ENCODE measurements at regions not wholly inside any gene's neighbourhood (a gene's known extent, or its start where the extent isn't known, plus 50 kb on each side); places are given as distances from the start of the nearest gene placed in this dataset.

DNA sequence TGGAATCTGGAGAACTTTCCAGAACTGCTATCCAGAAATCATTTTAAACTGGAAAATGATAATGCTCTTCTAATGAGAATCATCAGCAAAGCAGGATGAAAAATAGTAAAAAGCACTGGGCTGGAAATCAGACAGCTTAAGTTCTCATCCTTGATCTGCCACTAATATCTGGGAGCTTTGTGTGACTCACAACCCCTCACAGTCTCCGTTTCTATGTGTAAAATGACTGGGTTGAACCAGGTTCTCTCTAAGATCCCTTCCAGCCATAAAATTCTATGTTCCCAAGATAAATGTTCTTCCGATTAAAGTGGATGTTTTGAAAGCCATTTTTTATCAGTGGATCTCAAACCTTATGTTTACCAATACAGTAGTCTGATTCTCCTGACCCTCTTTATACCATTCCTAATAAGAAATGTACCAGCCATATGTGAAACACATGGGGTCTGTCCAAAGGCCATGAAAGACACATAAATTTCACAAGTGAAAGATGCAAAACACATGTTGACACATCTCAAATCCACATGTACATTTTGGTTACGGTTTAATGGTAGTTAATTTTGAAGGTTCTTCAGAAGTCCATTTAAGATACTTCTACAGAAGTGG, 188.8 kb downstream of the EN1 start:
- DNase-seq: no peak

DNA sequence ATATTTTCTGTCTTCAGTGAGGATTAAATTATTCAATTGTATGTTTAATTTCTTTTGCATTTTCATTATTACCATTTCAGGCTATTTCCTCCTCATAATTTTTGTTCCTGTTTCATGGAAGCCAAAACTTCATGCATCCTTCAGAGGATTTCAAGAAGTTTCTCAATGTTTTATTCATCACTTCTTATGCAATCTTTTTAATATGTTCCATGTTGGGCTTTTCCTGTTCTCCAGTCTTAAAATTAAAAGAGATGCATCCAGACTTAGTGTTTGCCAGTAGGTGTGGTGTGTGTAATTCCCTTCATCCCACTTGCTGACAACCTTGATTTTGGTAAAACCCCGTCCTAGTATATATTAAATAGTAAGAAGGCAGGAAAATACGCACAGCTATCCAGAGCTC, 190.0 kb downstream of the EN1 start:
- DNase-seq: no peak

DNA sequence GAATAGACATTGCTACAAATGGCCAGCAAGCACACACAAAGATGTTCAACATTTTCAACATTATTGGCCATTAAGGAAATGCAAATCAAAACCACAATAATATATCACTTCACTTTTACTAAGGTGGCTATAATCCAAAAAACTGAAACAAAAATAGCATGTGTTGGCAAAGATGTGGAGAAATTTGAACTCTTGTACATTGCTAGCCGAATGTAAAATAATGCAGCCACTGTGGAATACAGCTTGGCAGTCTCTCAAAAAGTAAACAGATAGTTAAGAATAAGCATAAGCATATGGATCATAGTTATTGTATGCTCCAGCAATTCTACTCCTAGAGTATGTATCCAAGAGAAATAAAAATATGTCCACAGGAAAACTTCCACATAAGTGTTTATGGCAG, 192.5 kb downstream of the EN1 start:
- DNase-seq: no peak

GRCh38 chr2:118650327-118650726, 197.1 kb downstream of the EN1 start:
- no peak for DNase-seq

DNA sequence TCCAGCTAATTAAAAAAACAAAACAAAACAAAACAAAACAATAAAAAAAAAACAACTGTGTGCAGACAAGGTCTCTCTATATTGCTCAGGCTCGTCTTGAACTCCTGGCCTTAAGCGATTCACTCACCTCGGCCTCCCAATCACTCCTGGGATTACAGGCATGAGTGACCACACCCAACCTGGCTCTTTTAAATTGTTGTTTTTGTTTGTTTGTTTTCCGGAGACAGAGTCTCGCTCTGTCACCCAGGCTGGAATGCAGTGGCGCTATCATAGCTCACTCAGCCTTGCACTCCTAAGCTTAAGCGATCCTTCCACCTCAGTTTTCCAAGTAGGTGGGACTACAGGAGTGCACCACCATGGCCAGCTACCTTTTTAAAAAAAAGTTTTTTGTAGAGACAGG, 201.6 kb downstream of the EN1 start:
- no peak for DNase-seq

GRCh38 chr2:118644190-118644589, 203.3 kb downstream of the EN1 start:
- DNase-seq: no peak

GRCh38 chr2:118643294-118643693, 204.2 kb downstream of the EN1 start:
- DNase-seq: no peak

DNA sequence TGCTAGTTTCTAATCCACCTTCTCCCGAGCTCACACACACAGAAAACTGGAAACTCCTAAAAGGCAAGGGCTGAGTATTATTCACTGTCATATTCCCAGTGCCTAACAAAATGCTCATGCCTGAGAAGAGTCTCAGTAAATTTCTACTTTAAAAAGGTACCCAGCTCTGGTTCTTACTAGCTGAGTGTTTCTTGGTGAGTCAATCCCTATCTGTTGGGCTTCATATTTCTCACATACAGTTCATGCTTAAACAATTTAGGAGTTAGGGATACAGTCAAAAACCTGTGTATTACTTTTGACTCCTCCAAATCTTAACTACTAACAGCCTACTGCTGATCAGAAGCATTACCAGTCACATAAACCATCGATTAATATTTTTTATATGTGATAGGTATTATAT, 204.9 kb downstream of the EN1 start:
- no peak for DNase-seq

GRCh38 chr2:118641711-118642110, 205.7 kb downstream of the EN1 start:
- DNase-seq: no peak

GRCh38 chr2:118639371-118639770, 208.1 kb downstream of the EN1 start:
- no peak for DNase-seq

GRCh38 chr2:118638453-118638852, 209.0 kb downstream of the EN1 start:
- no peak for DNase-seq

DNA sequence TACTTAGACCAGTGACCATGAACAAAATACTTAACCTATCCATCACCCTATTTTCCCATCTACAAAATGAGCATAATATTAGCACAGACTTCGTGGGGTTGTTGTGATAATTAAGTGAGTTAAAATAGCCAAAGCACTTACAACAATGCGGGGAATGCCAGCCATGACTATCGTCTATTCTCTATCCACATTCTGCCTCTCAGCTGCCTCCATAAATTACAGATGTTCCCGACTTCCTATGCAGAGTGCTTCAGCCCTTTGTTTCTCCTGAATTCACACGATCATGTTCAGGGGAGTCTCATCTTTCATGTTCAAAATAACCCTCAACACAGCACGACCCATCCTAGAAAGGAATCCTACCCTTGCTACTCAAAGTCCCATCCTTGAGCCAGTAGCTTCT, 211.6 kb downstream of the EN1 start:
- DNase-seq: no peak

GRCh38 chr2:118634876-118635275, 212.6 kb downstream of the EN1 start:
- no peak for DNase-seq

DNA sequence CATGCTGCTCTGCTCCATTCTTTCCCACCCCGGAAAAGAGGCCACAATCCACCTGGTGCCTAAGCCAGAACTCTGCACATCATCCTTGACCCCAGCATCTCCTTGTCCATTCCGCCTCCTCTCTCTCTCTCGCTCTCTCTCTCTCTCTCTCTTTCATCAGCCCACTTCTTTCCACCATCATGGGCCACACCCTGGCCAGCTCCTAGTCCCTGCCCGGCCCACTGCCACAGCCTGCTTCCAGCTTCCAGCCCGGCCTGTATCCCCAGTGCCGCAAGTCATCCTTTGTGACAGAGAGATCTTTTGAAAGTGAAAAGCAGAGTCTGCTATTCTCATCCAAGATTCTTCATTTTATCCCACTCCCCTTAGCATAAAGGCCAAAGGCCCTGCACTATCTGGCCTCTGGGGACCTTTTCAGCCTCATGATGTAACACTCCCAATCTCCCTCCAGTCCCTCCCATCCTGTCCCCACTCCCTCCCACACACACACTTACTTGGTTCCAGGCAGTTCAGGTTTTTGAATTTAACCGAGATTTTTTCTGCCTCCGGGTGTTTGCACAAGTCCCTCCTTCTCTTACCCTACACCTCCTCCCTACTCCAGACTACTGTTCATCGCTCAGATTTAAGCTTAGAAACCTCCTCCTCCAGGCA, 214.0 kb downstream of the EN1 start:
- no peak for DNase-seq

DNA sequence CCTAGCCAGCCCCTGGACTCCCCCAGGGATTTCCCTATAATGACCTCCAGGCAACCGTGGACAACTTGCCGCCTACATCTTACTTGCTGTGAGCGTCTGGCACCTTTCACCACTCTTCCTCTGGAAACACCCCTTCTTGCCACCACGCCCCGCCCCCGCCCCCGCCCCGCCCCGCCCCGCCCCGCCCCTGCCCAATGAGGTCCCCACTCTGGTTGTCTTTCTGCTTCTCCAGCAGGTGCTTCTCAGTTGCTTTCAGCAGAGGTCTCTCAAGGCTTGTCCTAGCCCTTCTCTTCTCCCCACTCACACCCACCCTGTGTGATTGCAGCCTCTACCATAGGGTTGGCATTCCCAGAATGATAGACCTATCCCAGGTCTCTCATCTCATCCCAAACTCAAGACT, 214.5 kb downstream of the EN1 start:
- DNase-seq: no peak

DNA sequence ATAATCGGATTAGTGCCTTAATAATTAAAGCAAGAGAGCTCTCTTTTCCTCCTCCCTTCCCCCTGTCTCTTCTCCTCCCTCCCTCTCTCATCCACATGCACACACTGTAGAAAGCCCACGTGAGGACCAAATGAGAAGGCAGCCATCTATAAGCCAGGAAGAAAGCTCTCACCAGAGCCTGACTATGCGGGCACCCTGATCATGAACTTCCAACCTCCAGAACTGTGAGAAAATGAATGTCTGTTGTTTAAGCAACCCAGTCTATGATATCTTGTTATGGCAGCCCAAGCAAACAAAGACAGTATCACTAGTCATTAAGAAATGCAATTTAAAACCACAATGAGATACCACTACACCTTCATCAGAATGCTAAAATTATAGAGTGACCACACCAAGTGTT, 220.3 kb downstream of the EN1 start:
- no peak for DNase-seq

DNA sequence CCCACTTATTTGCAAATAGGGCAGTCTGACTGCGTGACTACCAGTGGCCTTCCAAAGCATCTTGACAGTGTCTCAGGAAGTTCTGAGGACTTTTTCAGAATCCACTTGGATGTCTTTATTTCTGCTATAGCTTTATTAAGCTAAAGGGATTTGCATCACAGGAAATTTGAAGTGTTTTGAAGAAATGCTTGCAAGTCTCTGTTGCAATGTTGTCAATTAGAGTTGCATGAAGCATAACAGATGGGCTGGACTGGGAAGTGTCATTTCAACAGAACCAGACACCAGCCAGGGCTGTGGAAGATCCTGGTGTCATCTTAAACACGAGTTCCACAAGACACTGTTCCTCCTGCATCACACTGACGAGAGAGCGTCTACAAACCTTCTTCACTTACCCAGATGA, 224.5 kb downstream of the EN1 start:
- DNase-seq: no peak

DNA sequence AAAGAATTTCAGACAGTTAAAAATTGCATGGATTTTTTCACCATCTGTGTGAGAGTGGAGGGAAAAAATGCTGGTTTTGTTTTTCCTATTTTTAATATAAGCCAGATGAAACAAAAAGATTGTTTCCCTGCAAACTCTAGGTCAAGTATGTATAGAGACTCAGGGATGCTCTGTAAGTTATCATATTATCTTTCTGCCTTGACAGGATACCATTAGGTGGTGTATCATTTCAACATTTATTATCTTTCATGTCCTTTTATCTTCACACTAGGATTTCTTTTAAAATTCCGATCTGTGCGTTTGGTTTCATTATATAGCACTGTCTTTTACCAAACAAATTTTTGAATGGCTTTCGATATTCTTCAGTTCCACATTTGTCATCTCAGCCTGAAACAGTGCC, 225.3 kb downstream of the EN1 start:
- no peak for DNase-seq

- no peak for DNase-seq
These were observed 229.2 kb downstream of the EN1 start for GRCh38 chr2:118618279-118618678.

- no peak for DNase-seq
These were observed 231.0 kb downstream of the EN1 start for GRCh38 chr2:118616432-118616831.

- DNase-seq: no peak
These were observed 232.6 kb downstream of the EN1 start for GRCh38 chr2:118614841-118615271.

DNA sequence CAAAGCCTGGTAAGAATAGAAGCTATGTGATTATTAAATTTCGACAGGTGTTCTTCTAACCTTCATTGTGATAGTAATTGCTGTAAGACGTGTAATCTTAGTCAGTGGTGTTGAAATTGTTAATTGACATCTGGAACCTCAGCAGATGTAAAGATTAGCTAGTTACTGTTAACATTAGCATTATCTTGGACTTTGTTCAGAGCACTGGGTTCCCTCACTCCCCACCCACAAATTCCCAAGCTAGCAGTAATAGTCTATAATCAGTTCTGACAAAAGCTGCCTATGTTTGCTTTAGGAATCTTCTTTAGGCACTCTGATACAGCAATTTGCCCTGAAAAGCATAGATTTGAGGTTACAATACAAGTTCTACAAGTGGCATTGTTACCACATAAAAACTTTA, 233.7 kb downstream of the EN1 start:
- no peak for DNase-seq

DNA sequence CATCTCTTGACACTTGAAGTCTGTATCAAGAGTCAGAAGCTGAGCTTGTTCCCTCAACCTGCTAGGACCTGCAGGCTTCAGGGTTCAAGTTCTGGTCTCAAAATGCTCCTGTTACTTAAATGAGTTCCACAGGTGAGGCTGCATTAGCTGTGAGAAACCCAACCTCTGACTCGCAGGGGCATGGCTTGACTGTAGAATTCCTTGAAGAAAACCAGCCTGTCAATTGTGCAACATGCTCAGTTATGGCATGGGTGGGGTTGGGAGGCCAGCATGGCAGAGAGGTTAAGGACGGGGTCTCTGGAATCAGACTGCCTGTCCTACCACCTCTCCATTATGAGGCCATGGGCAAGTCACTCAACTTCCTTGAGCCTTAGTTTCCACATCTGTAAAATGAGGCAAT, 235.8 kb downstream of the EN1 start:
- no peak for DNase-seq

GRCh38 chr2:118609138-118609537, 238.3 kb downstream of the EN1 start:
- no peak for DNase-seq

DNA sequence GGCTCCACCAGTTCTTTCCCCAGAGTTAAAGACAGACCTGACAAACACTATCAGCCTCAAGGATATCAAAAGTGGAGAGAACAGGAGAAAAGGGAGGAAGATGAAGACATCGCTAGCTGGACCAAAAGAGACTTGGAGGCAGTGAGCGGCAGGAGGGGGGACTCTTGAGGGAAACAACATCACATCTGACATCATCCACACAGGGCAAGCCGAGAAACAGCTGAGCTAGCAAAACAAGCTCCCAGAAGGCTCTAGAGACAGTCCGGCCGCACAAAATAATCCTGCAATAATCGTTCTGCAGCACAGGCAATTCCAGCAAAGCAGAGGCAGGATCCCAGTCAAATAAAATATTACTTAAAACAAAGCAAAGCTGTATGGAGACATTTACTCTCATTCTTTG, 239.8 kb downstream of the EN1 start:
- no peak for DNase-seq
